Pons (tissue), 1 donor: ENCODE measurements at regions not wholly inside any gene's neighbourhood (a gene's known extent, or its start where the extent isn't known, plus 50 kb on each side); places are given as distances from the start of the nearest gene placed in this dataset.
"Not testable (repeated sequence)": the region's sequence is repeated elsewhere in the genome, so short reads cannot be mapped to it uniquely, and the experiment has no call there.

Experiments used
- DNase-seq: peaks from one replicate; pipeline ENCODE4 v3.0.0-alpha.2; 2016; ENCODE audit warnings: low spot score

DNA sequence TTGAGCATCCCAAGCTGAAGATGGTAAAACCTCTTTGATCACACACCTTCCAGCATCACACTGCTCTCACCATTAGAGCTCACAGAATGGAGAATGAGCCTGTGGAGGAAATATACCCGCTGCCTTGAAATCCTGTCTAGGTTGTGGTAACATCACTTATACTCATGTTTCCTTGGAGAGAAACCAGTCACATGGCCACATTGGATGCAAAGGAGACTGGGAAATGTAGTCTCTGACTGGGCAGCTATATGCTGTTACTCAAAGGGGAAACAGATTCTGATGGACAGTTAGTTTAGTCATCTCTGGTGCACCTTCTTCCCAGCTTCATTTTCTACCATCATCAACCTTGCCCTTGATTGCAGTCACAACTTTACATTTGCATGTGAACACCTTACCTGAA lies 286.3 kb downstream of the ANKRD50 start:
- no peak for DNase-seq

DNA sequence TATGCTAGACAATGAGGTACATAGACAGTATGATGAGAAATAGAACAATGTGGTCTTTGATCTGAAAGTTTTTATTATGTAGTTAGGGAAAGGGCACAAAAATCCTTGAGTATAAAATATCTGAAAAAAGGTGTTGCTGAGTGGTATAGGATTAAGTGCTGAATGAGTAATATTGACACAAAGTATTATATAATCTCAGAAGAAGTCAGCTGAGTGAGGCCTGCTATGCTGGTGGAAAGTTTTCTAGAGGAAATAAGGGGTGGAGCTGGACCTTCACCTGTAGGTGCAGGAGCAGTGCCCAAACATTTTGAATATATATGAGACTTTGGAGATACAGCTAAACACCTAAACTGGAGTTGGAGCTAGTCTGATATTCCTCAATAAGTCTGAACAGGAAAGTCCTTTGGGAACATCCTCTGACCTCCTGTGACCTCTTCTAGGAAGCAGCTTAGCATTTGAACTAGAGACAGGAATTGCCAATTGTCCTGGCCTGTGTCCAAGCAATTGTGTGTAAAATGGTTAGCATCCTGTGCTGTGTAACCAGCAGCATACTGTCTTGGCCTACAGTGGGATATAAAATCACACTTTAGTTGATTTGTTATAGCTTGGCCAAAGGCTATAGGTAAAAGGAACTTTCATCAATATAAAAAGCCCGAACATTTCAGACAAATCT lies 285.3 kb downstream of the ANKRD50 start:
- DNase-seq, result no peak

DNA sequence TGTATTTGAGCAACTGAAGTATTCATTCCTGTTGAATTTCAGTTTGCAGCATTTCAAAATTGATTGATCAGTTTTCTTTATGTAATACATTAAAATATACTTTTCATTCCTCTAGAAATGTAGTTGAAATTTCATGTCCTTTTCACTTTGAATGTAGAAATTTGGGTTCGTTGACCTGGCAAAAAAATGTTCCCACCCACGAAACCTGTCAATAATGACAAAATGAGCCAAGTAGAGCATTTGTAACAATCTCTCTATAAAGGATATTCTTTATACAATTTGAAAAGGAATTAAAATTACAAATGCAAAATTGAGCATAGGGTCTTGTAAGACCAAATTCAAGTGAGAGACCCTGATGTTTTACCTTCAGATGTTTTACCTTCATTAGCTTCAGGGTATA lies 283.9 kb downstream of the ANKRD50 start:
- DNase-seq, result no peak

DNA sequence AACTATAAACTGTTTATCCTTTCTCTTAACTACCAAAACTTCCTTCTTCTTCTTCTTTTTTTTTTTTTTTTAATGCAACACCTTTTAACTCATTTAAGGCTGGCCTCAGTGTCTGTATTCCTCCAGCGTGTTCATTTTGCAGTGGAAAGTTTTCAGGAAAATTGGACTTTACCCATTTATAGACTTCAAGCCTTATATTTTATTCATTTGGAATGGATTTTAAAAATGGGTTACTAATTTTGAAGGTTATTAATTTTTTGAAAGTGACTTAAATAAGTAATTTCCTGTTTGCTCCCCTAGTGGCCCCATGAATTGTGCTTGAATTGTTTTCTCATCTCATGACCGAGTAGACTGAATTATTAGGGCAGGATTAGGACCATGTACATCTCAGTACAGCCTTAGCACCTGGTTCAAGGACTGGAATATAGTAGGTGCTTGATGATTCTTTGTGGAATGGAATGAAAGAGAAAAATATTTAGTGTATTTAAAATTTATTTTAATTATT lies 282.7 kb downstream of the ANKRD50 start:
- no peak for DNase-seq

DNA sequence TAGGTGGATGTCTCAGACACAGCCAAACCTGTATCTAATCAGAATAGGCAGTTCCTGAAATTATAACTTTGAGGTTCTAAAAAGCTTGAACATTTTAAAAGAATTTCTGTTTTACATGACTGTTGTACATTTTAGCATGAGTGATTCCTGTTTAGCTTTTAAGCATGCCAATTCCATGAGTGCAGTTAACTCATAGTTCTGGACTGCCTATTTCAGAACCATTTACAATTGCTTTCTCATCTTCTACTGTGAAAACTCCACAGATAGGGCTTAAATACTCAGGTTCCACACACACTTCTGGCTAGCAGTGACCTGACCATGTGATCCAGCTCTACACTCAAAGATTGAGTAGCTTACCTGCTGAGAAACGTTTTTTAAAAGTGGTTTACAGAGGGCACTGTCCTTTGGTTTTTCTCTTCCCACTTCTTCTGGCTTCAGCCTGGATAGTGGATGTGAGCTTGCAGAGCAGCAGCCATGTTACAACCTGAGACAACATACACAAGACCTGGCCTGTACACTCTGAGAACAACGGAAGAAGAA lies 280.8 kb downstream of the ANKRD50 start:
- DNase-seq, result no peak

DNA sequence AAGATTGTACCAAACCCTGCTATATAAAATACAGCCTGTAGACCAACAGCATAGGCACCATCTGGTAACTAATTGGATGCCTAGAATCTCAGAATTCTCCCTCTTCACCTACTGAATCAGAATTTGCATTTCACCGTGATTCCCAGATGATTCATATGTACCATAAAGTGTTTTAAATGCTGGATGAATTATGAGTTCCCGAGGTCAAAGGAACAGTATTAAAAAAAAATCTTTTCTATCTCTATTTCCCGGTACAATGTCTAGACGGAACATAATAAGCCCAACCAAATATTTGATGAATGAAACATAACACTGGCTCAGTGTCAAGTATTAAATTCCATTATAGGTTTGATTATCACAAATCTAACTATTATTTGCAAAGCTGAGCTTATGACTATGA lies 280.0 kb downstream of the ANKRD50 start:
- DNase-seq, result no peak

DNA sequence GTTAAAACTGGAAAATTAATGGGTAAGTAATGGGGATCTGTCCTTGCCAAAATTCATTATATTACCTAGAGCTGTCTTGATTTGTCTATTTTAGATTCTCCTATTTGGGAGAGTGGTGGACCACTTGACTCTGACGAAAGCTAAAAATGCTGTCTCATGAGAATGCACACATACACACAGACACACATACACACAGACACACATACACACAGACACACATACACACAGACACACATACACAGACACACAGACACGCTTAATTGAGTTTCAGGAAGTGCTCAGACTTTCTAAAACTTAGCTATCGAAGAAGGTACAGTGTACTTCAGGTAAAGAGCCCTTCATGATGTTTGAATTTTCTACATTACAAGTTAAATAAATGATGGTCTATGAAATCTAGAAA lies 279.5 kb downstream of the ANKRD50 start:
- no peak for DNase-seq

DNA sequence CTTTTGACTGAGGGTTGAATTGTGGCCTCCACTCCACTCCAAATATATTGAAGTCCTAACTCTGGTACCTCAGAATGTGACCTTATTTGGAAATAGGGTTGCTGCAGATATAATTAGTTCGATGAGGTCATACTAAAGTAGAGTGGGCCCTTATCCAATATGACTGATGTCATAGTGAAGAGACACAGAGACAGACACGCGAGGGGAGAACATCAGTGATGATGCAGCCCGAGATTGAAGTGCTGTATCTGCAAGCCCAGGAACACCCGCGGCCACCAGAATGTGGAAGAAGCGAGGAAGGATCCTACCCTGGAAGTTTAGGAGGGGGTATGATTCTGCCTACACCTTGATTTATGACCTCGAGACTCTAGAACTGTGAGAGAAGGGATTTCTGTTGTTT lies 279.0 kb downstream of the ANKRD50 start:
- no peak for DNase-seq

DNA sequence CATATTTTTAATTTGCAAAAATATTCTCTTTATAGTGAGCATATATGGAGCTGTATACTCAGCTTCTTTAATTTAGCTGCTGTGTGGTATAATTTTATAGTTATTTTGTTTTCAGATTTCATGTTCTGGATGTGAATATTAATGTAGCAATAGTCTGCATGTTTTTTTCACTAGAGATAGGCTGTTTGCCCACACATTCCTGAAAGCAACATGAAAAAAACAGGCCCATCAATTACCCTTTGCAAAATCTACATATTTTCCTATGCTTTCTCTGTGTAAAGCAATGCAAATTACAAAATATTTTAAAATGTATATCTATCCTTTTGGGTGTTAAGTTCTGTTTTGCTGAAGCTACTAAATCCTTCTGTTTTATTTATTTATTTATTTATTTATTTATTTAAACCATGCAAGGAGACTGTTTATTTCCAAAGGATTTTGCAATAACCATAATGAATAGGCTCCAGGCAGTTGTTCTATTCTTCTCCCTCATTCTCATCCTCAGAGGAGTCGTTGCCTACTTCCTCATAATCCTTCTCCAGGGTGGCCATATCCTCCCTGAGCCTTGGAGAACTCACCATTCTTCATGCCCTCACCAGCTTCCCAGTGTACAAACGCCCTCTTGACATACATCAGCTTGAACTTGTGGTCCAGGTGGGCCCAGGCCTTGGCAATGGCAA lies 277.1 kb downstream of the ANKRD50 start:
- DNase-seq, result no peak

DNA sequence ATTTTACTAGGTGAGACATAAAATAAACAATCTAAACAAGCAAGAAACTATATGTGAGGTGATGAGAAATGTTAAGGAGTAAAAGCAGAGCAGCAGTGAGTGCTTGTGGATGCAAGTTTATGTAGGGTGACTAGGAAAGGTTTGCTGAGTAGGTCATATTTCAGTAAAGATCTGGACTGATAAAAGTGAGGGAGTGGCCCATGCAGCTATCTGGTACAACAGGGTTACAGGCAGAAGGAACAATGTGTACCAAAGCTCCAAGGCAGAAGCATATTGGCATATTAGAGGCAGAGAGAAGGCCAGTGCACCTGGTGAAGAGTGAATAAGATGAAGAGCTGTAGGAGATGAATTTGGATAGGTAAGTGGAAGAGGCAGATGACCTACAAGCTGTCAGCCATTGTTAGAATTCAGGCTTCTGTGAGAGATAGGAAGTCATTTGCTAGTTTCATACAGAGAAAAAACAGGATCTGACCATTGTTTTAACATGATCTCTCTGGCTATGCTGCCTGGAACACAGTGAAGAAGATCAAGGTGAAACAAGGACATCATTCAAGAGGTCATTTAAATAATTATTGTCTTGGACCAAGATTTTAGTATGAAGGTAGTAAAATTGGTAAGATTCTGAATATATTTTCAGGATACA lies 274.6 kb downstream of the ANKRD50 start:
- DNase-seq, result no peak

DNA sequence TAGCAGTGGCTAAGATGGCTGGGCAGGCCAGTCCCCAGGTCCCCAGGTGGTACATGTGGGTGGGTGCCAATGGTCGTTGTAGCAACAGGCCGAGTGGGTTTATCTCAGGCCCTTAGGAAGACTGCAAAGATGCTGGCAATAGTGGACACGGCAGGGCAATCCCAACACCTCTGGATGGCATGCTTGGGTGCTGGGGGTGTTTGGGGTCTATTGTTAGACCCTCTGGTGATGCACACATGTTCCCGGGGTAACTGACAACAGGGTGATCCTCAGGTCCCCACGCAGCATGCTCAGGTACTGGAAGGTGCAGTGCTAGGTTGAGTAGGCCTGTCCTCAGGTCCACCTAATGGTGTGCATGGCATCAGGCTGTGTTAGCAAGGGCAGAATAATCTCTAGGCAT lies 267.5 kb downstream of the ANKRD50 start:
- DNase-seq, result no peak

DNA sequence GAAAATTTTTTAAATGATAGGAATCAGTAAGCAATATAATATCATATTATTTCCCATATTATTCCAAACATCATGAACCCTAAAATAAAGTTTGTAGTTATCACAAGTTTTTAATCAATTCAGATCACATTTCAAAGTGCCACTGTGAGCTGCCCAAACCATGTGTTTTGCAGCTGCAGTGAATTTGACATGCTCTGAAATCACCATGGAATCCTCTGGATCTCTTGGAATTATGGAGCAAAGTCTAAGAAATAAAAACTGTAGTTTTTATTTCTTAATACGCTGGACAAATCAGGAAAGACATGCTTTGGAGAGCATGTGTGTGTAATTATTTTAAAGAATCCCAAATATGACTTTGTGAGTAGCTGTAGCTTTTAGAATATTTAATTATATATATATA lies 262.7 kb downstream of the ANKRD50 start:
- no peak for DNase-seq

DNA sequence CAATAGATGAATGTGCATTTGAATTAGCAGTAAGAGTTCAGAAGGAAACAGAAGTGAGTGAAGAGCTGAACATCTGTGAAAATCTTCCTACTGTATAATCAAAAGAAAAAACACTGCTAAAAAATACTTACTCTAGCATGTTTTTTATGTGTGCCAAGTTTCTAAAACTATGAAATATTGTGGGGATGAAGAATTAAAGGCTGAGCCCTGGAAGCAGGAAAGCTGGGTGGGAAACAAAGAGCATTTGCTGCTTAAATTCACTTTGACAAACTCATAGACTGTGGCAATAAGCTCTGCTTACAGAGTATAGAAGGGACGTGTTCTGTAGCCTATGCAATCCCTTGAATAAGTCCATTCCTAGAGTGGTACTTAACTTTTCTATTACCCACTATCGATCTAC lies 261.7 kb downstream of the ANKRD50 start:
- no peak for DNase-seq

DNA sequence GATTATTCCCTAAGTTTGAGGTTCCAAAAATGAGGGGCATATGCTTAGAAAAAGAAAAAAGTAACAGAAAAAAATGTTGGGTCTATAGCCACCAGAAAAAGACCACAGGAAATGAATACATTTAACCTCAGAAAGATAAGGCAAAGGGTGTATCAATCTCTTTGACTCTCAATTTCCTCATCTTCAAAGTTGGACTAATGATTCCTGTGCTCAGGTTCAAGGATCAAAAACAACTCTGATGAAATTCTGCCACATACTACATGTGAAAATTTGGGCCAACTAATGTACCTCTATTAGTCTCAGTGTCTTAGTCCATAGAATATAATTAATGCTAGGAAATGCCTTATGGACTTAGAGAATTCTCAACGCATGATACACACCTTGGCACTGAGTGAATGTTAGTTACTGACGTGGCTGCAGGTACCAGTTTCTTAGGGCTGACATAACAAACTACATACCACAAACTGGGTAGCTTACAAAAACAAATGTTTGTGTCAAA lies 257.7 kb downstream of the ANKRD50 start:
- no peak for DNase-seq

DNA sequence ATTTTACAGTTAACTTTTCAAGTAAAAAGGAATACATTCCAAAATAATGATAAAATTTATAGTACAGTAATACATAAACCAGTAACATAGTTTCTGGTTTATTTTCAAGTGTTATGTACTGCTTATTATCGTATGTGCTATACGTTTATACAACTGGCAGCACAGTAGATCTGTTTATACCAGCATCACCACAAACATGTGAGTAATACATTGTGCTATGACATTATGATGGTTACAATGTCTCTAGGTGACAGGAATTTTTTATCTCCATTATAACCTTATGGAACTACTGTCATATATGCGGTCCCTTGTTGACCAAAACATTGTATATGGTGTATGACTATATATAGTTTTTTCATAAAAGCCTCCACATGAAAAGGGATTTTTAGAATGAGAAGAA lies 256.9 kb downstream of the ANKRD50 start:
- DNase-seq, result no peak

DNA sequence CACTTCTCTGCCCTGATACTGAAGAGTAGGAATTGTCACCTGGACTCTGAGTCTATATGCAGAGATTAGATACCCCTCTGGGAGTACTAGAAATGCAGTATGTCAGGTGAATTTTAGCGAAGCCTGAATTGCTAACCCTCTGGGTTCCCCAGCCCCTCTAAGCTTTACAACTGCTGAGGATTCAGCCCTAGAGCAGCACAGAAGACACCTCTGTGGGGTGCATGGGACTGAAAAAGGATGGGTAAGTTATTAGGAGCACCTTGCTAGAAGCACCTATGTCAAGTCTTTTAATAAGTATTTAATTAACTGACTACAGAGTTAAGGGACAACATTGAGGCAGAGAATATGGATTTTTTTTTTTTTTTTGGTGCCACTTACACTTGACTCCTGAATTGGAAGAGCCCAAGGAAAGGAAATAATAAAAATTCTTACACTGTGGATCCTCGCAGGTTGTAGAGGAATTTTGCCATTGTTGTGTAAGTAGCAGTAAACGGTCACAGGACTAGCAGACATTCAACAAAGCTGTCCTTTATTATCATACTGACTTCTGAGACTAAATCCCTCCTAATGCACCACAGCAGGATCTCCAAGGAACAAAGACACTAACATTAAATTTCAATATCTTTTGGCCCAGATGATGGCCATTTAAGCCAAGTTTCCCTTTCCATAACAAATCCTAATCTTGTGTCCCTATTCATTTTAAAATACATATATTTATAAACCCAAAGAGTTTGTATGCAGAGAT lies 253.2 kb downstream of the ANKRD50 start:
- no peak for DNase-seq

DNA sequence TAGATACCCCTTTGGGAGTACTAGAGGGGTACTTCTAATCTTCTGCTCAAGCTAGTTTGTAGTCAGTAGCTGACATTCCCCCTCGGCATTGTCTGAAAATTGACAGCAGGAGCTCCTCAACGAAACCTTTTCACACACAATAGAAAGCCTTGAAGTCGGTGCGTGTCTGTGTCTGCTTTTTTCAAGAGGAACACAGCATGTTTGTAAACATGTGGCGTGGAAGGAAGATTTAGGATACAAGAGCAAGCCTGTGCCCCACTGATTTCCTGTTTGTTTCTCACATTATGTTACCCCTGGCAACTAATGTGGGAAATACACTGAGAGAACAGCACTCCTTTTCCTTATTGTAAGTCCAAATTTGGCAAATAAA lies 252.6 kb downstream of the ANKRD50 start:
- no peak for DNase-seq

DNA sequence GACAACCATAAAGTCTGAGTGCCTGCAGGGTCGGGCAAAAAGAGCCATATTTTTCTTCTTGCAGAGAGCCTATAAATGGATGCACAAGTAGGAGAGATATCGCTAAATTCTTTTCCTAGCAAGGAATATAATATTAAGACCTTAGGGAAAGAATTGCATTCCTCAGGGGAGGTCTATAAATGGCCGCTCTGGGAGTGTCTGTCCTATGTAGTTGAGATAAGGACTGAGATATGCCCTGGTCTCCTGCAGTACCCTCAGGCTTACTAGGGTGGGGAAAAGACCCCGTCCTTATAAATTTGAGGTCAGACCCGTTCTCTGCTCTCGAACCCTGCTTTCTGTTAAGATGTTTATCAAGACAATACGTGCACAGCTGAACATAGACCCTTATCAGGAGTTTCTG lies 250.9 kb downstream of the ANKRD50 start:
- DNase-seq, result not testable (repeated sequence)

DNA sequence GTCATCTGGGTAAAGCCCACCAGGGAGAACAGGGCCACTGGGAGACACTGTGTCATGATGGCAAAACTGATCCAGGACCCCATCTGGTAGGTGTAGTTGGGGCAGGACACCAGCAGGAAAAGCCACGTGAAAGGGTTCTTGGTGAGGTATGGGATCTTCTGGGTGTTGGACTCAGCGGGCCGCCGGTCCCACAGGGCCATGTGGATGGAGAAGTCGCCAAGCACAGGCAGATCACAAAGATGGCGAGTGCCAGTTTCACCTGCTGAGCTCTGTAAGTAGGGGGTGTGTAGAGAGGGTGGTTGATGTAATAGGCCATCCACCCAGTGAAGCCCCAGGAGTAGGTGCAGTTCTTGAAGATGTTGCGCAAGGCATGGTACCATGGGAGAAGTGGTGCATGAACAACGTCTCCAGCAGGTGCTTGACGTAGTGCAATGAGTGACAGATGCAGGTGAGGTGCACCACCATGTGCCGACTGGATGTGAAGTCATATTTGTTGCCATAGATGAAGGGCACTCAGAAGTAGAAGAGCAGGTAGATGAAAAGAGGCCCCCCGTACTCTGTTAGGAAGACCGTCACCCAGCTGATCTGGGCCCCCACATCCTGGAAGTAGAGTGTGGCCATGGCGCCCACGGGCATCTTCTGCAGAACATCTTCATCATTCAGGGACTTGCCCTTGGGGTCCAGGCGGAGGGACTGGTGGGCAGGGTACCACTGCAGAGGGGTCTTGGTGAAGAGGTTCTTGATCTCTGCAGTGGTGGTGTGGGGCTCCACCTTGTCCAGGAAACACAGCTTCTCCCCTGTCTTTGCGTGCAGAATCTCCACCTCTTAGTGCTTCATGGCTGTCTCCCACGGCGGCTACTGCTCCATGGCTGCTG lies 249.3 kb downstream of the ANKRD50 start:
- DNase-seq, result no peak

DNA sequence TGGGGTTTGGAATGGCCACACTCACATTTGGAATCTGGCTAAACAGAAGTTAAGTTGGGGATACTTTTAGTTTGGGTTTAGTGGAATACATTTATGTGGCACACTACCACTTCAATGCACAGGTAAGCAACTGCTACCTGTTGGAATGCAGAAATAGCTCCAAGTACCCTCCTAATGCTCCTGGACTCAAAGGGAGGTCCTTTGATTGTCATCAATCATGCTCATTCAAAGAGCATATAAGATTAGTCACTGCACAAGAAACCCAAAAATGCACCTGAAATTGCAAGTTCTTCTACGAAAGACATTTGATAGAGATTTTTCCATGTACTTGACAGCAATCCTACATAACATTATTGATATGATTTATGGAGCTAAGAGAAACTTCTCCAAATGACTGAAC lies 247.7 kb downstream of the ANKRD50 start:
- DNase-seq, result no peak

DNA sequence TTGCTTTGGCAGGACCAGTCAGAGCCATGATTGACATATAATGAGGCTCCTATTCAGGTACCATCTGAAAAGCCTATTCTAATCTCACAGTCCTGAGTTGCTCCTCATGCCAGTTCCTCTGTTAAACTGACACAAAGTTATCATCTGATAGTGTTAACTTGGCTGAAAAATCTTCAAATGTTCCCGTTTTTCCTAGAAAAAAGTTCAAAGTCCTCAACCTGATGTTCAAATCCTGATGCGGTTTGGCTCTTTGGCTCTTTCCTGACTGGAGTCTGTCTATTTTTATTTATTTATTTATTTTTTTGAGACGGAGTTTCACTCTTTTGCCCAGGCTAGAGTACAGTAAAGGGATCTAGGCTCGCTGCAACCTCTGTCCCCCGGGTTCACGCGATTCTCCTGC lies 244.2 kb downstream of the ANKRD50 start:
- no peak for DNase-seq
